ENCODE measurements at regions not wholly inside any gene's neighbourhood (a gene's known extent, or its start where the extent isn't known, plus 50 kb on each side); places are given as distances from the start of the nearest gene placed in this dataset.
"Not testable (repeated sequence)": the region's sequence is repeated elsewhere in the genome, so short reads cannot be mapped to it uniquely, and the experiment has no call there.

GRCh38 chr14:38391334-38391733 is 135.4 kb upstream of the CLEC14A start:
- DNase-seq, result no peak

DNA sequence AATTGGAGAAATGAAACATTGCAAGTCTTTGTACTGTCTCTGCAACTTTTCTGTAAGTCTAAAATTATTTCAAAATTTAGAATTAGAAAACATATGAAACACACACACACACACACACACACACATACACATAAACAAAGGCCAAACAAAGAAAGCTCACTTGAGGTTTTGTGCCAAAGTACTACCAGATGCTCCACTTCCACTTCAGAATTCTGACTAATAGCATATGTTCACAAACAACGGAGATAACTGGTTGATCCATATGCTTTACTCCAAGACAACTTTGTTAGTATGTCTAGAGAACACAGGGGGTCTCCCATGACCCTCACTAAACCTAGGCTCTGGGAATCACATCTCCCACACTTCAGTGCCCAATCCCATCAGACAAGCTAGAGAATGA is 133.8 kb upstream of the CLEC14A start:
- no peak for DNase-seq

DNA sequence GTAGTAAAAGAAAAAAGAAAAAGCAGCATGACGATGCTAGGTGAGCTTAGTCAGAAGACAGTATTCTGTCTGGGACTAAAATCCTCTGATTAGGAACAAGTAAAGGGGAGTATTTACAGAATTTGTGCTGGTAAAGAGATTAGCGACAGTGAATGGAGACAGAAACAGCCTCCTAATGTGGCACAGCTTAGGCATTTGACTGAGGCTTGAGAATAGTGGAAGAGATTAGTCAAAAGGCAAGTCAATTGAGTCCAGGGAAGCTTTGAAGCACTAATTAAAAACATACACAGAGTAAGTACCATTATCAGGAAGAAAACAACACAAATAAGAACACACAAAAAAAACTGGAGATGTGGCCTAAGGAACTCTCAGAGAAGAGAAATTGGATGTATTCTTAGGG is 131.9 kb upstream of the CLEC14A start:
- DNase-seq, result no peak

DNA sequence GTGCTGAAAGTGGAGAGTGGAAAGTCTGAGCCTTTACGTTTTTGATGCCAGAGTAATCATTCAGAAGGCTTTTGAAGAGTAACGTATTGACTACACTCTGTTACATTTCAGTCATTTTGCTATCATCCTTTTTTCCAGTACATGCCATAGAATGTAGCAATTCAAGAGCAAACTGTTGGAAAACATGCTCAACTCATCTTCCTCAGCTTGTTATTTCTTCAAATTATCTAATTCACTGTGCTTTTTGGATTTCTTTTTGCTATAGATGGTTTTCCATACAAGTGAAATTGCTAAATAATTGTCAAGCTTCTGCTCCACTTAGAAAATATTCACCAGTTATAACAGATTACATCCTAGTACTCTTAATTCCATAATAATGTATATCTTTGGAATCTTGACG is 129.9 kb upstream of the CLEC14A start:
- DNase-seq, result no peak

DNA sequence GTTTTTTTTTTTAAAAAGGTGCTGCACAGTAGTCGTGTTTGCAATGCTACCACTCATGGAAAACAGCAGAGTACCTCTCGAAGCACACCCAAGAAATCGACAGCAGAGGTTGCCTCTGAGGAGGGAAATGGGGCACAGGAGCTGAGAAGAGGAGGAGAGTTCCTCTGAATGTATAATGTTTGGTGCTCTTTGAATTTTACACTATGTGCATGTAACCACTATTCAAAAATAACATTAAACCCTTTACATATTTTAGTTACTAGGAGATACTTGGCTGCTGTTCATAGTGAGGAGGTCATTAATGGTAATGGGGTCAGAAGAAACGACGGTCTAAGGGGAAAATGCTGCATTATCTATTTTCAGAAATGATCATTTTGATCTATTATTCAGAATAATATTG is 129.4 kb upstream of the CLEC14A start:
- DNase-seq, result no peak

GRCh38 chr14:38384741-38385140 is 128.8 kb upstream of the CLEC14A start:
- no peak for DNase-seq

- no peak for DNase-seq
Observed at GRCh38 chr14:38367922-38368321, 112.0 kb upstream of the CLEC14A start.

- no peak for DNase-seq
Observed at GRCh38 chr14:38366374-38366773, 110.5 kb upstream of the CLEC14A start.

DNA sequence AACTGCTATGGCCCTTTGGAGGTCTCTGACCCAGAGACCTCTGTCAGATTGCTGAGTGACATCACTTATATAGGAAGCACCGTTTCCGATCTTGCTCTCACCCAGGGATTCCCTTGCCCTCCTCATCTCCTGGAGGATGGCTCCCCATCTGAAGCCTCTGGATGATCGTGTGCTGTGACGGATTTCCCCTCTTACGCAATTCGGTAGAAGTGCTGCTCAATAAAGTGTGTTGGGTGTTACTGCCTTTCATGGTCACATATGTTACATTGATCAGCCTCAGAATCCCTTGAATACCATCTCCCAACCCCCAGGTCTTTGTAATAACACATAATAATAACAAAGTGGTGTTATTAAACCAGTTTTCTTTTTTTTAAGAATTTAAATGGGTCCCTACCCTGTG is 107.3 kb upstream of the CLEC14A start:
- no peak for DNase-seq

DNA sequence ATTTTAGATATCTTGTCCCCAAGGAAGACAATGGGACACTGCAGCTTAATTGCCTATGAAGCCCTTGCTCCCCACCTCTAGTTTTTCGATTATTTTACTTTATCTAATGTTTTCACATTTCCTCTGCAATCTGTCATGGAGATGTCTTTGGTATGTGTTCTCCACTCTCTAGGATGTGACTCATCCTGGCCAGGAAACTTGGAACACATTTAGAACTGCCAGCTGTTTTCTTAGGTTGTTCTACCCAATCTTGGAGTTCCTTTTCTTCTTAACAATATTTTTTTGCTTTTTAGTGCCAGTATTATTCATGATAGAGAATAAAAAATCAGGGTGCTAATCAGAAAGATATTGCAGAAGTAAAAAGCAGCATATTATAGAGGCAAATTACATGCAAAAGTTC is 101.7 kb upstream of the CLEC14A start:
- DNase-seq, result no peak

- DNase-seq, result not testable (repeated sequence)
Observed at GRCh38 chr14:38355473-38355872, 99.6 kb upstream of the CLEC14A start.

- no peak for DNase-seq
Observed at GRCh38 chr14:38350102-38350501, 94.2 kb upstream of the CLEC14A start.

DNA sequence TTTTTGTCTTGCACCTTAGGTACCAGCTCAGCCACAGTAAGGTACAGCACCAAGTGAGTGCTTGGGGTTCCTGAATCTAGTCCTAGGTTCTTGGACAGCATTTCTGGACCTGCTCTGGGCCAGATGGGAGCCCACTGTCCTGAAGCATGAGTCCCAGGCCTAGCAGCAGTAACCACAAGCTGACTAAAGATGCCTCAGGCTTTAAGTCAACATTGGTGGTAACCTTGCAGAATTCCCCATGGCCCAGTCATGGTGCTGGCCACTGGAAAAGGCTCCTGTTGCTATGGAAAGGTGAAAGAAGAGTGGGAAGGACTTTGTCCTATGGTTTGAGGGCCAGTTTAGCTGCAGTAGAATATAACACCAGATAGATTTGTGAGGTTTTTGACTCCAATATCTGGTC is 86.9 kb upstream of the CLEC14A start:
- no peak for DNase-seq

GRCh38 chr14:38339696-38340095 is 83.8 kb upstream of the CLEC14A start:
- DNase-seq, result no peak

GRCh38 chr14:38336298-38336697 is 80.4 kb upstream of the CLEC14A start:
- DNase-seq, result no peak

GRCh38 chr14:38330275-38330674 is 74.4 kb upstream of the CLEC14A start:
- no peak for DNase-seq

DNA sequence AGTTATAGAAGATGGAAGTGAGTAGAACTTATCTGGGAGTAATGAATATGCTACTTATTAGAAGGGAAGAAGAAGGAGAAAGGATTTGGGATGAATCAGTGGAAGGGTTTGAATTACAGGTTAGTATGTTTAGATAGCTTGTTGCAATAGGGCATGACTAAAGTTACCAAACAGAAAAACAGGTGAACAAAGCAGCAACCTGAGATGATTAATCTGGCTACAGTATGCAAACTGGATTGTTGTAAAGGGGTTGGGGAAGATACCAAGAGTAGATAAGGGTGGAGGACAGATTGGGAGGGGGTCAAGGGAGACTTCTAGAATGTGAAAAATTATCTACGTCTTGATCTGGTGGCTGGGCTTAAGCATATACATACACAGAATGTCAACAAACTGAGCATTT is 73.4 kb upstream of the CLEC14A start:
- no peak for DNase-seq

DNA sequence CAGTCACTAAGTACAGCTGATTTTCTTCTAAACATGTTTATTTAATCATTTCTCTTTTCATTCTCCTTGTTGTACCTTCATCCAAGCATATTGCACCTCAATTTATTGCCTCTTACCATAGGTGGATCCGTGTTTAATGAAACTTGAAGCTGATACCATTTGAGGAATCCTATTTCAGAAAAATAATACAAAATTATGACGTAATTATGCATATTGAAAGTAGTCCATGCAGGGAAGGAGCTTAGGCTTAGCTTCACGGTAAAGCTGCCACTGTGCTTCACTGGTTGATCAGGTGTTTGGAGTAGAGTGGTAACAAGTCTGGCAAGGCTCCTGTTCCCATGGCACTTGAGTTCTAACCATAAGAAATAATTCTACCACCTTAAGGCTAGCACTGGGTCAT is 61.0 kb upstream of the CLEC14A start:
- no peak for DNase-seq

GRCh38 chr14:38311655-38312054 is 55.8 kb upstream of the CLEC14A start:
- no peak for DNase-seq

- no peak for DNase-seq
Observed at GRCh38 chr14:38310420-38310995, 54.6 kb upstream of the CLEC14A start.

GRCh38 chr14:38309522-38310277 is 53.8 kb upstream of the CLEC14A start:
- no peak for DNase-seq

Data from activated CD8-positive, alpha-beta memory T cell treated with anti-CD3 and anti-CD28 coated beads for 24 hours (primary cell).